SHP77 treated with DMSO at 0.1 percent for 48 hours (cell line): ENCODE measurements at regions not wholly inside any gene's neighbourhood (a gene's known extent, or its start where the extent isn't known, plus 50 kb on each side); places are given as distances from the start of the nearest gene placed in this dataset.

Experiments used
- DNase-seq: peaks from one replicate; lab custom pipeline; 2025; lab: John Stamatoyannopoulos, UW

DNA sequence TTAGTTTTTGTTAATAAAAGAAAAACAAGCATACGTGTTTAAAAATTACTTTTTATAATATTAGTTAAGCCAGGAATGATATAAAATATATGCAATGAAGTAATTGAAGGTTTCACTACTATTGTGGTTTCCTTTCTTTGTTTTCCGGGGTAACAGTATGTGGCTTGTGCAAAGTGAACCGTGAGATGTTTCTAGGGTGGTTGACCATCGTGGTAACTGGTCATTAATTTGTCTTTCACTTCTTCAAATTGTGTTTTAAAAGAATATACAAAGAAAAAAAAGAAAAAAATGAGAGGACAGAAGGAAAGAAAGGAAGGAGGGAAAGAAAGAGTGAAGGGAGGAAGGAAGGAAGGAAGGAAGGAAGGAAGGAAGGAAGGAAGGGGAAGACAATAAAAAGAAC, 330.1 kb upstream of the CPXCR1 start:
- no peak for DNase-seq

DNA sequence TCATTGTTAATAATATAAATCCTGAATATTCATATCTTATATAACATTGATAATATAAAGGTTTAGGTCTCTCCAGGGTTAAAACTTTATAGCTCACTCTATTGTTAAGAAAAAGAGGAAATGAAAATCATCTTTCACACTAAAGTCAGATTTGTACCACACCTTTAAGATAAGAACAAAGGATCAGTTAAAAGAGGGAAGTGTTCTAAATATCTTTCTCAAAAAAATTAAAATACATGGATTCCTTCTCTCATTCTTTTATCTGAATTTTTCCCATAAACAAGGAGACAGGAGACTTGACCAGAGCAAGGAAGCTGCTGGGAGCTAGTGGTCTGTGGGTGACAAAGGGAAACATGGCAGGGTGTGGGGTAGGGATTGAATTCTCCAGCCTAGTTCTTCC, 323.0 kb upstream of the CPXCR1 start:
- no peak for DNase-seq

DNA sequence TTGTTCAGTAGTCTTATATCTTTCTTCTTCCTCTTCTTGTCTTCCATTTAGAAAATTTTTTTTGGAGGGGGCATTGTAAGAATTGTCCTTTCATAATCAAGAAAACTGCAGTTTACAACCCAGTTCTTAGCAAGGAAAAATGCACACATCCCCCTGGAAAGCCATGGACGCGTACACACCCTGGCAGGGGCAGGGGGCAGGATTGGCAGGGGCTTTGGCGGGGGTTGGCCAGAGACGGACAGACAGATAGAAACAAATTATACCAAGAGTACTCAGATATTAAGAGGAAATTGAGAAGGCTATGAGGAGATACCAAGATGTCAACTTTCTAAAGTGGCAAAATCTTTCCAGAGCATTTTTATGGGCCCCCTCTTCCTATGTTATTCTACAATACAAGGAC, 322.5 kb upstream of the CPXCR1 start:
- DNase-seq, result no peak

GRCh38 chrX:88425739-88426138, 321.3 kb upstream of the CPXCR1 start:
- DNase-seq, result peak; percentile 0

DNA sequence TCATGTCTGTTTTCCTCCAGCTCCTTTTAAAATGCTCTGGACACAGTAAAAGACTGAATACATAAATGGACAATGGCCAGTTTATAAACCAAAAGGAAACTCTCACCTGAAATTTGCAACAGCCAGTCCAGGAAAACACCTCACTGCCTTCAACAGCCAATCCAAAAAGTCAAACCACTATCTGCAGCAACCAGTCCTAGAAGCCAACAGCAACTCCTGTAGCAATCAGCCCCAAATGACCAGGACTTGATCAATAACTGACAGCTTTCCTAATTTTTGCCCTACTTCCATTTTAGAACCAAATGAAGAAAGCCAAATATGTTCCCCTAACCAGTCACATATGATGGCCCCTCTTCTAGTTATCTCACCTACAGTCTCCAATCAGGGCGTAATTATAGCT, 309.5 kb upstream of the CPXCR1 start:
- DNase-seq, result no peak

GRCh38 chrX:88438209-88438608, 308.8 kb upstream of the CPXCR1 start:
- DNase-seq, result no peak

DNA sequence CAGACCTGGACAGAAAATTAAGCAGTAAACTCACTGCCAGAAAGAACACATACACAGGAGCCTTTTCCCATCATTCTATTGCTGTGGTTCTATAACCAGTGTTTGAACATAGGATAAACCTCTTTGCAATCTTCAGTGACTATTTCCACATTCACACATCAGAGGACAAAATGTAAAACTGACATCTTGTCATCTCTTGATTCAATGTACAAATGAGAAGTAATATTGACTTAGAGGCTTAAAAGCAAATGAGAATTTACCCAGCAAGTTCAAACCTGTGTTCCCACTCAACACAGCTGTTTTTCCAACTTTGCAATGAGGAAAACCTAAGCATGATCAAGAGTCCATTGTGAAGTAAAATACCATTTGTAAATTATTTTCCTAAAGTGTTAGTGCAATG, 307.1 kb upstream of the CPXCR1 start:
- DNase-seq, result no peak
